Central memory CD8-positive, alpha-beta T cell (primary cell): ENCODE measurements at regions not wholly inside any gene's neighbourhood (a gene's known extent, or its start where the extent isn't known, plus 50 kb on each side); places are given as distances from the start of the nearest gene placed in this dataset.

ENCODE experiments used
- ATAC-seq: fragments of 150-1000 bp; cut with Tn5 transposase; replicated peaks from 2 replicates; pipeline ENCODE4 v1.10.0; 2022; ENCODE audit warnings: mild to moderate bottlenecking, moderate FRiP score, moderate number of reproducible peaks; ENCODE audit not compliant: poor library complexity, severe bottlenecking; ENCODE audit errors: extremely low read depth
- DNase-seq, 2 donors: peaks; one replicate each; pipeline ENCODE4 v3.0.0; 2021; ENCODE audit warnings: low spot score in 2 of 2
- H3K27ac Mint-ChIP-seq: one replicate; pipeline ENCODE4 v1.8.0; 2022; ENCODE audit warnings: low read depth, mild to moderate bottlenecking, moderate library complexity, mixed read lengths
- H3K27me3 Mint-ChIP-seq: one replicate; pipeline ENCODE4 v1.8.0; 2022; ENCODE audit warnings: mixed read lengths
- H3K36me3 Mint-ChIP-seq: one replicate; pipeline ENCODE4 v1.8.0; 2022; ENCODE audit warnings: mild to moderate bottlenecking, moderate library complexity, mixed read lengths; ENCODE audit not compliant: insufficient read depth
- H3K4me1 Mint-ChIP-seq: one replicate; pipeline ENCODE4 v1.8.0; 2022; ENCODE audit warnings: mixed read lengths
- H3K4me3 Mint-ChIP-seq: one replicate; pipeline ENCODE4 v1.8.0; 2022; ENCODE audit warnings: mild to moderate bottlenecking, moderate library complexity, mixed read lengths
- H3K9me3 Mint-ChIP-seq: one replicate; pipeline ENCODE4 v1.8.0; 2022; ENCODE audit warnings: mixed read lengths

GRCh38 chr4:135186002-135186401 is 984.4 kb upstream of the PABPC4L start:
- DNase-seq (no peak), ATAC-seq (no peak)
- no peaks in the 10 kb centered on the region for H3K4me1 Mint-ChIP-seq
- H3K36me3 Mint-ChIP-seq = no peaks in the 10 kb centered on the region
- no peak overlapping the region for H3K4me3 Mint-ChIP-seq
- no peaks in the 10 kb centered on the region for H3K27me3 Mint-ChIP-seq
- no peak overlapping the region for H3K27ac Mint-ChIP-seq
- peaks cover 5% of the 10 kb centered on the region for H3K9me3 Mint-ChIP-seq

- no peak for ATAC-seq
- no peak for DNase-seq
- H3K9me3 Mint-ChIP-seq = peaks cover 12% of the 10 kb centered on the region
- H3K27ac Mint-ChIP-seq = no peak overlapping the region
- H3K27me3 Mint-ChIP-seq = no peaks in the 10 kb centered on the region
- H3K4me1 Mint-ChIP-seq = no peaks in the 10 kb centered on the region
- H3K36me3 Mint-ChIP-seq = no peaks in the 10 kb centered on the region
- no peak overlapping the region for H3K4me3 Mint-ChIP-seq
Measured at GRCh38 chr4:135185256-135185655, 983.7 kb upstream of the PABPC4L start.

GRCh38 chr4:135184715-135185114 is 983.1 kb upstream of the PABPC4L start:
- Mint-ChIP-seq H3K4me3 (no peak overlapping the region), H3K27ac (no peak overlapping the region), H3K27me3 (no peaks in the 10 kb centered on the region), H3K9me3 (peaks cover 14% of the 10 kb centered on the region), H3K36me3 (no peaks in the 10 kb centered on the region), H3K4me1 (no peaks in the 10 kb centered on the region)
- no peak for DNase-seq
- ATAC-seq = no peak

GRCh38 chr4:135177321-135177720 is 975.7 kb upstream of the PABPC4L start:
- DNase-seq = no peak
- Mint-ChIP-seq H3K36me3 (no peaks in the 10 kb centered on the region), H3K27ac (no peak overlapping the region), H3K4me3 (no peak overlapping the region), H3K27me3 (no peaks in the 10 kb centered on the region), H3K4me1 (no peaks in the 10 kb centered on the region), H3K9me3 (peaks cover 14% of the 10 kb centered on the region)
- no peak for ATAC-seq

GRCh38 chr4:135166661-135167060 is 965.1 kb upstream of the PABPC4L start:
- DNase-seq = no peak
- Mint-ChIP-seq H3K27me3 (no peaks in the 10 kb centered on the region), H3K27ac (no peak overlapping the region)

GRCh38 chr4:135164601-135165000 is 963.0 kb upstream of the PABPC4L start:
- H3K36me3 Mint-ChIP-seq = no peaks in the 10 kb centered on the region
- H3K4me3 Mint-ChIP-seq = no peak overlapping the region
- ATAC-seq (no peak), DNase-seq (no peak)
- H3K9me3 Mint-ChIP-seq = peaks cover 10% of the 10 kb centered on the region
- no peak overlapping the region for H3K27ac Mint-ChIP-seq
- no peaks in the 10 kb centered on the region for H3K27me3 Mint-ChIP-seq
- H3K4me1 Mint-ChIP-seq = no peaks in the 10 kb centered on the region

More at GRCh38 chr4:135166661-135167060, 965.1 kb upstream of the PABPC4L start:
- no peak for ATAC-seq
- no peak overlapping the region for H3K4me3 Mint-ChIP-seq
- H3K36me3 Mint-ChIP-seq = no peaks in the 10 kb centered on the region
- no peaks in the 10 kb centered on the region for H3K4me1 Mint-ChIP-seq
- peaks cover 17% of the 10 kb centered on the region for H3K9me3 Mint-ChIP-seq

- ATAC-seq (no peak), DNase-seq (no peak)
- Mint-ChIP-seq H3K27me3 (no peaks in the 10 kb centered on the region), H3K27ac (no peak overlapping the region), H3K4me3 (no peak overlapping the region), H3K36me3 (no peaks in the 10 kb centered on the region), H3K9me3 (peaks cover 5% of the 10 kb centered on the region), H3K4me1 (no peaks in the 10 kb centered on the region)
Measured at GRCh38 chr4:135144498-135144897, 942.9 kb upstream of the PABPC4L start.

GRCh38 chr4:135124196-135124595 is 922.6 kb upstream of the PABPC4L start:
- Mint-ChIP-seq H3K27me3 (no peaks in the 10 kb centered on the region), H3K27ac (no peak overlapping the region), H3K36me3 (no peaks in the 10 kb centered on the region), H3K9me3 (peaks cover 14% of the 10 kb centered on the region), H3K4me3 (no peak overlapping the region), H3K4me1 (no peaks in the 10 kb centered on the region)
- ATAC-seq (no peak), DNase-seq (no peak)

- H3K27ac Mint-ChIP-seq = no peak overlapping the region
- H3K4me1 Mint-ChIP-seq = no peaks in the 10 kb centered on the region
- H3K4me3 Mint-ChIP-seq = no peak overlapping the region
- no peaks in the 10 kb centered on the region for H3K27me3 Mint-ChIP-seq
- no peaks in the 10 kb centered on the region for H3K36me3 Mint-ChIP-seq
- ATAC-seq (no peak), DNase-seq (no peak)
- peaks cover 18% of the 10 kb centered on the region for H3K9me3 Mint-ChIP-seq
Measured at GRCh38 chr4:135123632-135124031, 922.0 kb upstream of the PABPC4L start.

- ATAC-seq (no peak), DNase-seq (no peak)
- no peak overlapping the region for H3K27ac Mint-ChIP-seq
- H3K36me3 Mint-ChIP-seq = no peaks in the 10 kb centered on the region
- H3K9me3 Mint-ChIP-seq = peaks cover 16% of the 10 kb centered on the region
- H3K4me1 Mint-ChIP-seq = no peaks in the 10 kb centered on the region
- H3K4me3 Mint-ChIP-seq = no peak overlapping the region
- H3K27me3 Mint-ChIP-seq = no peaks in the 10 kb centered on the region
Measured at GRCh38 chr4:135122457-135122856, 920.9 kb upstream of the PABPC4L start.

- no peak for ATAC-seq
Measured at GRCh38 chr4:135120195-135120594, 918.6 kb upstream of the PABPC4L start.

GRCh38 chr4:135114079-135114478 is 912.5 kb upstream of the PABPC4L start:
- DNase-seq (no peak), ATAC-seq (no peak)
- no peaks in the 10 kb centered on the region for H3K4me1 Mint-ChIP-seq
- no peak overlapping the region for H3K27ac Mint-ChIP-seq
- H3K9me3 Mint-ChIP-seq = peaks cover 32% of the 10 kb centered on the region
- H3K27me3 Mint-ChIP-seq = no peaks in the 10 kb centered on the region
- no peaks in the 10 kb centered on the region for H3K36me3 Mint-ChIP-seq
- no peak overlapping the region for H3K4me3 Mint-ChIP-seq

More at GRCh38 chr4:135120195-135120594, 918.6 kb upstream of the PABPC4L start:
- Mint-ChIP-seq H3K9me3 (peaks cover 25% of the 10 kb centered on the region), H3K4me3 (no peak overlapping the region), H3K36me3 (no peaks in the 10 kb centered on the region), H3K27me3 (no peaks in the 10 kb centered on the region), H3K4me1 (no peaks in the 10 kb centered on the region), H3K27ac (no peak overlapping the region)
- no peak for DNase-seq

- no peaks in the 10 kb centered on the region for H3K36me3 Mint-ChIP-seq
- ATAC-seq (no peak), DNase-seq (no peak)
- peaks cover 11% of the 10 kb centered on the region for H3K9me3 Mint-ChIP-seq
- no peak overlapping the region for H3K4me3 Mint-ChIP-seq
- H3K27me3 Mint-ChIP-seq = no peaks in the 10 kb centered on the region
- H3K27ac Mint-ChIP-seq = no peak overlapping the region
- H3K4me1 Mint-ChIP-seq = no peaks in the 10 kb centered on the region
Measured at GRCh38 chr4:135098061-135098460, 896.5 kb upstream of the PABPC4L start.

GRCh38 chr4:135073389-135073788 is 871.8 kb upstream of the PABPC4L start:
- Mint-ChIP-seq H3K27me3 (no peaks in the 10 kb centered on the region), H3K4me1 (no peaks in the 10 kb centered on the region), H3K27ac (no peak overlapping the region), H3K4me3 (no peak overlapping the region), H3K36me3 (no peaks in the 10 kb centered on the region), H3K9me3 (peaks cover 20% of the 10 kb centered on the region)
- ATAC-seq = no peak
- no peak for DNase-seq
